Mesendoderm (in vitro differentiated cells): ENCODE measurements at regions not wholly inside any gene's neighbourhood (a gene's known extent, or its start where the extent isn't known, plus 50 kb on each side); places are given as distances from the start of the nearest gene placed in this dataset.

ENCODE experiments used
- DNase-seq: peaks from one replicate; pipeline ENCODE4 v3.0.0; 2013
- H2AK5ac ChIP-seq: 2 replicates; pipeline ENCODE4 v1.6.1; 2013; ENCODE audit warnings: low read length, inconsistent platforms
- H2BK120ac ChIP-seq: 2 replicates; pipeline ENCODE4 v1.6.1; 2013; ENCODE audit warnings: low read depth, mild to moderate bottlenecking, low read length, moderate library complexity, mixed read lengths
- H2BK15ac ChIP-seq: replicated peaks from 2 replicates; pipeline ENCODE4 v1.6.1; 2013; ENCODE audit warnings: low read depth, mild to moderate bottlenecking, moderate library complexity
- H2BK5ac ChIP-seq: 2 replicates; pipeline ENCODE4 v1.6.1; 2013; ENCODE audit warnings: low read length, inconsistent platforms
- H3K18ac ChIP-seq: 2 replicates; pipeline ENCODE4 v1.6.1; 2013; ENCODE audit warnings: mild to moderate bottlenecking, low read length, mixed read lengths
- H3K23ac ChIP-seq: one replicate; pipeline ENCODE4 v1.6.1; 2013; ENCODE audit warnings: low read length
- H3K27ac ChIP-seq: 2 replicates; pipeline ENCODE4 v1.5.1; 2013; ENCODE audit warnings: low read depth, mild to moderate bottlenecking, inconsistent platforms, low read length, moderate library complexity
- H3K27me3 ChIP-seq: 2 replicates; pipeline ENCODE4 v1.6.1; 2013; ENCODE audit warnings: low read length, control low read depth, mild to moderate bottlenecking, inconsistent platforms; ENCODE audit not compliant: insufficient read depth, poor library complexity
- H3K36me3 ChIP-seq: 2 replicates; pipeline ENCODE4 v1.6.1; 2013; ENCODE audit warnings: low read length, inconsistent platforms; ENCODE audit not compliant: control insufficient read depth, insufficient read depth
- H3K4ac ChIP-seq: one replicate; pipeline ENCODE4 v1.6.1; 2013; ENCODE audit warnings: low read depth, mild to moderate bottlenecking, low read length, moderate library complexity
- H3K4me1 ChIP-seq: 2 replicates; pipeline ENCODE4 v1.6.1; 2013; ENCODE audit warnings: low read depth, low read length, inconsistent platforms; ENCODE audit not compliant: control insufficient read depth
- H3K4me2 ChIP-seq: 2 replicates; pipeline ENCODE4 v1.6.1; 2013; ENCODE audit warnings: low read length
- H3K4me3 ChIP-seq: 2 replicates; pipeline ENCODE4 v1.5.1; 2013; ENCODE audit warnings: mild to moderate bottlenecking, low read length
- H3K56ac ChIP-seq: one replicate; pipeline ENCODE4 v1.6.1; 2013; ENCODE audit warnings: low read length
- H3K79me1 ChIP-seq: 2 replicates; pipeline ENCODE4 v1.6.1; 2013; ENCODE audit warnings: low read length, inconsistent platforms
- H3K79me2 ChIP-seq: 2 replicates; pipeline ENCODE4 v1.6.1; 2013; ENCODE audit warnings: mild to moderate bottlenecking, low read length; ENCODE audit not compliant: control insufficient read depth, insufficient read depth
- H3K9ac ChIP-seq: 2 replicates; pipeline ENCODE4 v1.6.1; 2013; ENCODE audit warnings: low read length, inconsistent platforms
- H4K5ac ChIP-seq: one replicate; pipeline ENCODE4 v1.6.1; 2013; ENCODE audit warnings: low read length
- H4K8ac ChIP-seq: one replicate; pipeline ENCODE4 v1.6.1; 2013; ENCODE audit warnings: low read depth, mild to moderate bottlenecking, control low read depth, low read length, moderate library complexity
- WGBS: extraction: QIAGEN DNeasy Blood & Tissue Kit; methylation state at CpG from one replicate; pipeline ENCODE4 v1.1.7; 2013; ENCODE audit warnings: low lambda C conversion rate, missing lambda C conversion rate; ENCODE audit not compliant: insufficient coverage; ENCODE audit errors: extremely low coverage; 5-methylcytosine and 5-hydroxymethylcytosine counted together

DNA sequence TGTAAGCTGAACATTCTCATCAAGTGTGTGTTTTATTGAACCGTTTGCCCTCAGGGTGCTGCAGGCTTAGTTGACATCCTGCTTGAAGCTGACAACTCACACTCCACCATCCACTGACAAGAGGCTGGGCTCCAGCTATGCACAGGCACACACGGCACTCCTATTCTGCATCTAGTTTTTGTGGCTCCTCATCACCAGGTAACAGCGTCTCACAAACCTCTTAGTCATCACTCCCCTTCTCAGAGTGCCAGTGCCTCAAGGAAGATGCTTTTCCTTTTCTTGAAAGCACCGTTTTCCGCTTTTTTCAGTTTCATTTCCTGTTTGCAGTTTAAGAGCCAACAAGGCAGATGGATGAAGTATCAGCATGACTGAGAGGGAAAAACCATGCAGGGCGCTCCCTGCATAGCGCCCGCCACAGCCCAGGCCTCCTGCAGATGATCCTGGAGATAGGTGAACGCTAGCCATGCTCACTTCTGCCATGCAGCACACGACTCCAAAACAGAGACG lies 491.2 kb downstream of the COG6 start:
- H3K4me1 ChIP-seq, result no peaks in the 10 kb centered on the region
- H3K4me2 ChIP-seq, result no peak overlapping the region
- H3K18ac ChIP-seq, result no peak overlapping the region
- no peak overlapping the region for H2BK5ac ChIP-seq
- H3K4ac ChIP-seq, result no peak overlapping the region
- no peak overlapping the region for H2BK120ac ChIP-seq
- no peaks in the 10 kb centered on the region for H3K36me3 ChIP-seq
- no peak overlapping the region for H4K5ac ChIP-seq
- no peak overlapping the region for H3K27ac ChIP-seq
- no peaks in the 10 kb centered on the region for H3K79me2 ChIP-seq
- no peak overlapping the region for H2AK5ac ChIP-seq
- H4K8ac ChIP-seq, result no peak overlapping the region
- H3K9ac ChIP-seq, result no peak overlapping the region
- no peak overlapping the region for H2BK15ac ChIP-seq
- H3K79me1 ChIP-seq, result no peaks in the 10 kb centered on the region
- H3K27me3 ChIP-seq, result no peaks in the 10 kb centered on the region
- H3K23ac ChIP-seq, result no peak overlapping the region
- H3K4me3 ChIP-seq, result no peak overlapping the region
- no peak overlapping the region for H3K56ac ChIP-seq
- no peak for DNase-seq
- no CpG with 5 or more reads among the region's 11 CpGs for WGBS

GRCh38 chr13:40148101-40148500 lies 492.6 kb downstream of the COG6 start:
- no peaks in the 10 kb centered on the region for H3K79me2 ChIP-seq
- no peak overlapping the region for H4K5ac ChIP-seq
- H2BK15ac ChIP-seq, result no peak overlapping the region
- no peaks in the 10 kb centered on the region for H3K79me1 ChIP-seq
- no peak overlapping the region for H3K4me2 ChIP-seq
- H2BK5ac ChIP-seq, result no peak overlapping the region
- no peak overlapping the region for H3K9ac ChIP-seq
- no peak overlapping the region for H2AK5ac ChIP-seq
- no peak overlapping the region for H3K27ac ChIP-seq
- no peaks in the 10 kb centered on the region for H3K36me3 ChIP-seq
- H4K8ac ChIP-seq, result no peak overlapping the region
- WGBS, result no CpG with 5 or more reads among the region's 4 CpGs
- H3K18ac ChIP-seq, result no peak overlapping the region
- no peak for DNase-seq
- H3K4me3 ChIP-seq, result no peak overlapping the region
- no peak overlapping the region for H2BK120ac ChIP-seq
- H3K4me1 ChIP-seq, result no peaks in the 10 kb centered on the region
- H3K27me3 ChIP-seq, result no peaks in the 10 kb centered on the region
- H3K4ac ChIP-seq, result no peak overlapping the region
- no peak overlapping the region for H3K56ac ChIP-seq
- H3K23ac ChIP-seq, result no peak overlapping the region

- H3K4ac ChIP-seq, result no peak overlapping the region
- H3K23ac ChIP-seq, result no peak overlapping the region
- no peak overlapping the region for H2BK120ac ChIP-seq
- no peak overlapping the region for H2BK15ac ChIP-seq
- no peak overlapping the region for H3K4me3 ChIP-seq
- no peak overlapping the region for H3K4me2 ChIP-seq
- no peaks in the 10 kb centered on the region for H3K27me3 ChIP-seq
- no peak overlapping the region for H2BK5ac ChIP-seq
- H2AK5ac ChIP-seq, result no peak overlapping the region
- no peaks in the 10 kb centered on the region for H3K79me1 ChIP-seq
- H3K9ac ChIP-seq, result no peak overlapping the region
- no peak overlapping the region for H3K56ac ChIP-seq
- no peaks in the 10 kb centered on the region for H3K36me3 ChIP-seq
- no peak overlapping the region for H3K27ac ChIP-seq
- H3K18ac ChIP-seq, result no peak overlapping the region
- H3K4me1 ChIP-seq, result no peaks in the 10 kb centered on the region
- WGBS, result no CpG with 5 or more reads among the region's 1 CpG
- H3K79me2 ChIP-seq, result no peaks in the 10 kb centered on the region
- no peak for DNase-seq
- H4K8ac ChIP-seq, result no peak overlapping the region
- H4K5ac ChIP-seq, result no peak overlapping the region
These were observed 493.3 kb downstream of the COG6 start for GRCh38 chr13:40148742-40149141.

DNA sequence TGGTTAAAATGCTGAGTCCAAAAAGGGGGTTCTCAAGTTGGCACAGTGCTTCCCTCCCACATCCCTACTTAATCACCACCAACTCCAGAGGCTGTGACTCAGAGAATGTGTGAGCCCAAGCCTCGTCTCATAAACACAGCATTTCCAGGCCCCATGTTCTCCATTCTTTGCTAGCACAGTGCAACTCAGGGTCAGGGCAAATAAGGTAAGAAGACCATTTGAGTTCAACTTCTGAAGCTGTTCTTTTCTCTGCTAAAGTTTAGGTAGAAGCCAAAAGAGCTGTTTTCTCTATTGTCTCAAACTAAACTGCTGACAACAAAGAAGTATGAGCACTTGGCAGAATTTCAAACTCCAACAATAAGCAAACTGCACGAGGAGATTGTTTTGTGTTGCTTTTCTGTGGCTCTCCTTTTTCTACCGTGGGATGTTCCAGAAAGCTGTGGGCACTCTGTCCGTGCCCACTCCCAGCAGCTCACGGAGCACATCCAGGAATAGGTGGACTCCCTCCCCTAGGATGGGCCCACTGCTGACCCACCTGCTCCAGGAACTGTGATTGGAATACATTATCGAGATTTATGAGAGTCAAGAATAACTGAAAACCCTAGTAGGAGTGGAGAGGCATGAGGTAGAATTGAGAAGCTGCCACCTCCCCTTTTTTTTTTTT lies 494.3 kb downstream of the COG6 start:
- no peak overlapping the region for H4K8ac ChIP-seq
- no peak overlapping the region for H3K9ac ChIP-seq
- H4K5ac ChIP-seq, result no peak overlapping the region
- H3K79me1 ChIP-seq, result no peaks in the 10 kb centered on the region
- H3K79me2 ChIP-seq, result no peaks in the 10 kb centered on the region
- H2BK15ac ChIP-seq, result no peak overlapping the region
- H2BK120ac ChIP-seq, result no peak overlapping the region
- H3K23ac ChIP-seq, result no peak overlapping the region
- no peak overlapping the region for H3K4ac ChIP-seq
- H3K56ac ChIP-seq, result no peak overlapping the region
- H3K4me3 ChIP-seq, result no peak overlapping the region
- DNase-seq, result no peak
- H3K4me1 ChIP-seq, result no peaks in the 10 kb centered on the region
- H3K36me3 ChIP-seq, result no peaks in the 10 kb centered on the region
- H2BK5ac ChIP-seq, result no peak overlapping the region
- H2AK5ac ChIP-seq, result no peak overlapping the region
- no peak overlapping the region for H3K4me2 ChIP-seq
- no peak overlapping the region for H3K18ac ChIP-seq
- no peak overlapping the region for H3K27ac ChIP-seq
- H3K27me3 ChIP-seq, result no peaks in the 10 kb centered on the region
- WGBS, result no CpG with 5 or more reads among the region's 6 CpGs

- Histone ChIP-seq H2BK15ac (no peak overlapping the region), H4K8ac (no peak overlapping the region), H3K23ac (no peak overlapping the region), H3K27ac (no peak overlapping the region), H3K56ac (no peak overlapping the region), H2BK5ac (no peak overlapping the region), H3K18ac (no peak overlapping the region), H3K9ac (no peak overlapping the region), H2AK5ac (no peak overlapping the region), H3K27me3 (no peaks in the 10 kb centered on the region), H3K36me3 (no peaks in the 10 kb centered on the region), H3K4me3 (no peak overlapping the region), H2BK120ac (no peak overlapping the region), H3K4ac (no peak overlapping the region), H3K4me1 (no peaks in the 10 kb centered on the region), H3K4me2 (no peak overlapping the region), H4K5ac (no peak overlapping the region), H3K79me1 (no peaks in the 10 kb centered on the region), H3K79me2 (no peaks in the 10 kb centered on the region)
- WGBS, result no CpG with 5 or more reads among the region's 2 CpGs
- no peak for DNase-seq
These were observed 496.2 kb downstream of the COG6 start for GRCh38 chr13:40151673-40152072.

DNA sequence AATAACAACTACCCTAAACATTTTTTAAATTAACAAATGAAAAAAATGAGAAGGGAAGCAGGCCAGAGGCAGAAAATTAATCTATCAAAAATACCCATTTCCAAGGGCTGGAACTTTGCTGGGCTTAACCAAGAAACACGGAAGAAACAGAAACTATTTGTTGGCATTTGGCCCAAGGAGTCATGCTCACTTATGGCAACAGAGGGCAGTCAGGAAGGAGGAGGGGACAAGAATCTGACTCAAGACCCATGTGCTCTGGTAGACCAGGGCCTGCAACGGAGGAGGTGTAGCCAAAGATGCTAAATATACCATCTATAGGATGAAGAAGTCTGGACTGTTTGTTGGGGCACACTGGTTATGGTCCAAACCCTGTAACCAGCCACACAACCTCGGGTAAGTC lies 496.7 kb downstream of the COG6 start:
- DNase-seq, result no peak

More for the DNA sequence above, 496.7 kb downstream of the COG6 start:
- Histone ChIP-seq H2AK5ac (no peak overlapping the region), H3K4me3 (no peak overlapping the region), H3K56ac (no peak overlapping the region), H2BK120ac (no peak overlapping the region), H3K23ac (no peak overlapping the region), H4K8ac (no peak overlapping the region), H4K5ac (no peak overlapping the region), H3K9ac (no peak overlapping the region), H3K4me2 (no peak overlapping the region), H3K27ac (no peak overlapping the region), H3K4ac (no peak overlapping the region), H2BK5ac (no peak overlapping the region), H3K4me1 (no peaks in the 10 kb centered on the region), H3K36me3 (no peaks in the 10 kb centered on the region), H2BK15ac (no peak overlapping the region), H3K27me3 (no peaks in the 10 kb centered on the region), H3K79me2 (no peaks in the 10 kb centered on the region), H3K79me1 (no peaks in the 10 kb centered on the region), H3K18ac (no peak overlapping the region)
- no CpG with 5 or more reads among the region's 3 CpGs for WGBS
